Spleen (tissue), 7 donors: ENCODE measurements at regions not wholly inside any gene's neighbourhood (a gene's known extent, or its start where the extent isn't known, plus 50 kb on each side); places are given as distances from the start of the nearest gene placed in this dataset.

Source experiments
- POLR2AphosphoS5 ChIP-seq, 3 donors: sonication (generic); formaldehyde crosslinking; IDR thresholded peaks; one replicate each; pipeline ENCODE4 v1.5.1; 2017; ENCODE audit warnings: antibody characterized with exemption in 3 of 3
- TF ChIP-seq, protein P1 (sequence below), 11 experiments: fragments of 200-600 bp in 7 of 11; fragments of 450-650 bp in 4 of 11; sonication (generic) in 4 of 11; IDR thresholded peaks in 8 of 11; conservative IDR thresholded peaks in 3 of 11; 1 replicate in 7 of 11; 2 replicates in 4 of 11; pipeline versions ENCODE4 v1.4.0 to v1.8.0; 2016 to 2021; ENCODE audit warnings: antibody characterized with exemption in 11 of 11, inconsistent platforms in 4 of 11, mild to moderate bottlenecking in 1 of 11
- donor health status: DM: no; HTN: no; CAD: no; lungs with moderate emphysema.
- donor health status: DM: no; HTN: no; CAD: no.
- donor health status: DM: no; HTN: no; CAD: no.

DNA sequence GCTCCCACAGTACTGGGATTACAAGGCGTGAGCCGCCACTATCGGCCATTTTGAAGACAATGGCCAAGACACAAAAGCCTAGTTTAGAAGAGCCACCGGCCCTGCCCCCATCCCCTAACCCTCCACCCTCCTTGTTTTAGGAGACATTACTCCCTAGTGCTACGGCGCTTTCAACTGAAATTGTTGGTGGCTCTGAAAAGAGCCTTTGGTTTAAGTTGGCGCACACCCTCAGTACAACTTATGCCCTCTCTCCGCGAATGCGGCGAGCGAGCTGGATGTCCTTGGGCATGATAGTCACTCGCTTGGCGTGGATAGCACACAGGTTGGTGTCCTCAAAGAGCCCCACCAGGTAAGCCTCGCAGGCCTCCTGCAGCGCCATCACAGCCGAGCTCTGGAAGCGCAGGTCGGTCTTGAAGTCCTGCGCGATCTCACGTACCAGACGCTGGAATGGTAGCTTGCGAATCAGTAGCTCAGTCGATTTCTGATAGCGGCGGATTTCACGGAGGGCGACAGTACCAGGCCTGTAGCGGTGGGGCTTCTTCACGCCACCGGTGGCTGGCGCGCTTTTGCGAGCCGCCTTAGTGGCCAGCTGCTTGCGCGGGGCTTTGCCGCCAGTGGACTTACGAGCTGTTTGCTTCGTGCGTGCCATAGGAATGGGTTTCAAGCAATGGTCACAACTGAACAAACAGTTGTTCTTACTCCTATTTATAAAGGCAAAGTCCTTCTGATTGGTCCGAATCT is 114.9 kb upstream of the BTN3A2 start:
- TF ChIP-seq, protein P1, sequence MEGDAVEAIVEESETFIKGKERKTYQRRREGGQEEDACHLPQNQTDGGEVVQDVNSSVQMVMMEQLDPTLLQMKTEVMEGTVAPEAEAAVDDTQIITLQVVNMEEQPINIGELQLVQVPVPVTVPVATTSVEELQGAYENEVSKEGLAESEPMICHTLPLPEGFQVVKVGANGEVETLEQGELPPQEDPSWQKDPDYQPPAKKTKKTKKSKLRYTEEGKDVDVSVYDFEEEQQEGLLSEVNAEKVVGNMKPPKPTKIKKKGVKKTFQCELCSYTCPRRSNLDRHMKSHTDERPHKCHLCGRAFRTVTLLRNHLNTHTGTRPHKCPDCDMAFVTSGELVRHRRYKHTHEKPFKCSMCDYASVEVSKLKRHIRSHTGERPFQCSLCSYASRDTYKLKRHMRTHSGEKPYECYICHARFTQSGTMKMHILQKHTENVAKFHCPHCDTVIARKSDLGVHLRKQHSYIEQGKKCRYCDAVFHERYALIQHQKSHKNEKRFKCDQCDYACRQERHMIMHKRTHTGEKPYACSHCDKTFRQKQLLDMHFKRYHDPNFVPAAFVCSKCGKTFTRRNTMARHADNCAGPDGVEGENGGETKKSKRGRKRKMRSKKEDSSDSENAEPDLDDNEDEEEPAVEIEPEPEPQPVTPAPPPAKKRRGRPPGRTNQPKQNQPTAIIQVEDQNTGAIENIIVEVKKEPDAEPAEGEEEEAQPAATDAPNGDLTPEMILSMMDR (IDR thresholded peaks at IDR 0.05 in 8 of 11, conservative IDR thresholded peaks at IDR 0.05 in 3 of 11) = peak in 10 of 11 experiments; percentile 20 to 64 (median 46)
- peak; percentile 94 to 97 (median 95) for TF ChIP-seq POLR2AphosphoS5 (IDR thresholded peaks at IDR 0.05)
